ENCODE measurements at regions not wholly inside any gene's neighbourhood (a gene's known extent, or its start where the extent isn't known, plus 50 kb on each side); places are given as distances from the start of the nearest gene placed in this dataset.
"Not testable (repeated sequence)": the region's sequence is repeated elsewhere in the genome, so short reads cannot be mapped to it uniquely, and the experiment has no call there.

- no peak overlapping the region for H3K4me3 ChIP-seq (ENCODE audit: low read depth, low read length, poor library complexity, severe bottlenecking)
- no peaks in the 10 kb centered on the region for H3K4me1 ChIP-seq (ENCODE audit: insufficient read depth, low read length, severe bottlenecking)
- H4K20me1 ChIP-seq (ENCODE audit: insufficient read depth, low read length) = no peaks in the 10 kb centered on the region
- no peaks in the 10 kb centered on the region for H3K9me2 ChIP-seq (ENCODE audit: low read depth, low read length)
- H2AFZ ChIP-seq (ENCODE audit: low read length) = no peak overlapping the region
- TF ChIP-seq EZH2 (IDR thresholded peaks at IDR 0.05; ENCODE audit: borderline replicate concordance, low read length) = no peak
- TF ChIP-seq CTCF (IDR thresholded peaks at IDR 0.05; ENCODE audit: low read length) = no peak
- no peaks in the 10 kb centered on the region for H3K79me2 ChIP-seq (ENCODE audit: insufficient read depth, low read length)
- no peaks in the 10 kb centered on the region for H3K36me3 ChIP-seq (ENCODE audit: insufficient read depth, low read length)
- H3K27me3 ChIP-seq (ENCODE audit: insufficient read depth, low read length) = no peaks in the 10 kb centered on the region
- H3K4me2 ChIP-seq (ENCODE audit: low read length) = no peak overlapping the region
- no peaks in the 10 kb centered on the region for H3K9me3 ChIP-seq (ENCODE audit: low read length)
- H3K9ac ChIP-seq (ENCODE audit: low read length) = no peak overlapping the region
- H3K27ac ChIP-seq (ENCODE audit: low read depth, low read length, poor library complexity, severe bottlenecking) = no peak overlapping the region
- no peaks in the 10 kb centered on the region for H3F3A ChIP-seq (ENCODE audit: insufficient read depth, low read length)
Measured at GRCh38 chr15:50848349-50848748, 60.1 kb upstream of the AP4E1 start.

- not testable (repeated sequence) for H4K20me1 ChIP-seq (ENCODE audit: insufficient read depth, low read length); H3K9me3 ChIP-seq (ENCODE audit: low read length); H3K4me2 ChIP-seq (ENCODE audit: low read length); H3K36me3 ChIP-seq (ENCODE audit: insufficient read depth, low read length); H3K79me2 ChIP-seq (ENCODE audit: insufficient read depth, low read length); H3K9ac ChIP-seq (ENCODE audit: low read length); H3K27me3 ChIP-seq (ENCODE audit: insufficient read depth, low read length); H2AFZ ChIP-seq (ENCODE audit: low read length); H3K4me3 ChIP-seq (ENCODE audit: low read depth, low read length, poor library complexity, severe bottlenecking); H3K27ac ChIP-seq (ENCODE audit: low read depth, low read length, poor library complexity, severe bottlenecking); H3K9me2 ChIP-seq (ENCODE audit: low read depth, low read length); H3F3A ChIP-seq (ENCODE audit: insufficient read depth, low read length); H3K4me1 ChIP-seq (ENCODE audit: insufficient read depth, low read length, severe bottlenecking)
Measured at GRCh38 chr15:50845181-50845580, 63.3 kb upstream of the AP4E1 start.

- no peak overlapping the region for H2AFZ ChIP-seq (ENCODE audit: low read length)
- no peaks in the 10 kb centered on the region for H3K79me2 ChIP-seq (ENCODE audit: insufficient read depth, low read length)
- H4K20me1 ChIP-seq (ENCODE audit: insufficient read depth, low read length) = no peaks in the 10 kb centered on the region
- H3K27me3 ChIP-seq (ENCODE audit: insufficient read depth, low read length) = no peaks in the 10 kb centered on the region
- no peaks in the 10 kb centered on the region for H3K9me2 ChIP-seq (ENCODE audit: low read depth, low read length)
- H3K4me3 ChIP-seq (ENCODE audit: low read depth, low read length, poor library complexity, severe bottlenecking) = no peak overlapping the region
- TF ChIP-seq CTCF (IDR thresholded peaks at IDR 0.05; ENCODE audit: low read length) = peak; percentile 36; the same call in 1 of the 2 replicates
- no peak for TF ChIP-seq EZH2 (IDR thresholded peaks at IDR 0.05; ENCODE audit: borderline replicate concordance, low read length)
- H3K27ac ChIP-seq (ENCODE audit: low read depth, low read length, poor library complexity, severe bottlenecking) = no peak overlapping the region
- no peaks in the 10 kb centered on the region for H3K36me3 ChIP-seq (ENCODE audit: insufficient read depth, low read length)
- no peaks in the 10 kb centered on the region for H3F3A ChIP-seq (ENCODE audit: insufficient read depth, low read length)
- H3K9me3 ChIP-seq (ENCODE audit: low read length) = no peaks in the 10 kb centered on the region
- H3K4me2 ChIP-seq (ENCODE audit: low read length) = no peak overlapping the region
- H3K4me1 ChIP-seq (ENCODE audit: insufficient read depth, low read length, severe bottlenecking) = no peaks in the 10 kb centered on the region
- no peak overlapping the region for H3K9ac ChIP-seq (ENCODE audit: low read length)
Measured at GRCh38 chr15:50840520-50840919, 68.0 kb upstream of the AP4E1 start.

- no peaks in the 10 kb centered on the region for H3K27me3 ChIP-seq (ENCODE audit: insufficient read depth, low read length)
- no peaks in the 10 kb centered on the region for H3F3A ChIP-seq (ENCODE audit: insufficient read depth, low read length)
Measured at GRCh38 chr15:50837256-50837770, 71.2 kb upstream of the AP4E1 start.

More at GRCh38 chr15:50837256-50837770, 71.2 kb upstream of the AP4E1 start:
- Histone ChIP-seq H3K9ac (ENCODE audit: low read length) (no peak overlapping the region), H3K4me1 (ENCODE audit: insufficient read depth, low read length, severe bottlenecking) (no peaks in the 10 kb centered on the region), H3K4me2 (ENCODE audit: low read length) (no peak overlapping the region), H3K27ac (ENCODE audit: low read depth, low read length, poor library complexity, severe bottlenecking) (no peak overlapping the region), H4K20me1 (ENCODE audit: insufficient read depth, low read length) (no peaks in the 10 kb centered on the region), H3K79me2 (ENCODE audit: insufficient read depth, low read length) (no peaks in the 10 kb centered on the region), H3K36me3 (ENCODE audit: insufficient read depth, low read length) (no peaks in the 10 kb centered on the region), H3K9me2 (ENCODE audit: low read depth, low read length) (no peaks in the 10 kb centered on the region), H3K4me3 (ENCODE audit: low read depth, low read length, poor library complexity, severe bottlenecking) (no peak overlapping the region), H2AFZ (ENCODE audit: low read length) (no peak overlapping the region), H3K9me3 (ENCODE audit: low read length) (no peaks in the 10 kb centered on the region)
- TF ChIP-seq EZH2 (IDR thresholded peaks at IDR 0.05; ENCODE audit: borderline replicate concordance, low read length) = no peak
- no peak for TF ChIP-seq CTCF (IDR thresholded peaks at IDR 0.05; ENCODE audit: low read length)
